ENCODE measurements at regions not wholly inside any gene's neighbourhood (a gene's known extent, or its start where the extent isn't known, plus 50 kb on each side); places are given as distances from the start of the nearest gene placed in this dataset.
A peak's percentile ranks its signal among the peaks of the same experiment; 100 is the strongest.
"Not testable (repeated sequence)": the region's sequence is repeated elsewhere in the genome, so short reads cannot be mapped to it uniquely, and the experiment has no call there.

DNA sequence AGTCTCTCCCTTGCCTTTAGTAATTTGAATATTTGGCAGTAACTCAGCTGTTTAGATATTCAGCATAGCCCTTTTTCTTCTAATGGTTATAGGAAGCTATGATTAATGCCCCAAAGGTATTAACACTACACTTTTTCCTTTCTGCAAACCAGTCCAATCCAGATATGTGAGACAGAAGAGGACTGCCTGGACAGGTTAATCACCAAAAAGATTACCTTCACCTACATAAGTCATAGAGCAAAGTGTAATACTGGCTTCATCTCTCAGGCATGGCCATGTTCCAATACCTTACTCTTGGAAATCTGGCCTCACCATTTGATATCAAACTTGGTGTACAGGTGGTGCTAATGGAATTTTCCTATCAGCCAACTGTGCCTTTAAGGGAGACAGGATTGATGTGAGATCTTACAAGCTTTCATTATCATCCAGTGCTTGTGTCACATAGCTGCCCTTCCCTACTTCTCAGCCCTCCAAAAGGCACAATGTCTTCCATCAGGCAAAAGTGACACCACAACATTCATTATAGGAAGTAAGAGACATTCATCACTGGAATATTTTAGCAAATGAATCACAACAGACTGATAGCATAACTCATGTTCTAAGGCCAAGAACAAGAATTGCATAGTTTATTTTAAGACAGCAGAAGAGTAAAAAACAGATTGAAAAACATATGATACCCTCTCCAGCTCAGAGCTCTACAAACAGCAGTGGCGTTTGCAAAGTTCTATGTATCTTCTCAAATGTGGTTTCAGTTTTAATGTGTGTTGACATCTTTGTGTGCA lies 91.2 kb upstream of the PAM start:
- 96 to 100% methylated on average over 1 of the region's 1 CpG for WGBS, 2 experiments
- Histone ChIP-seq H3K9me3 (ENCODE audit: control insufficient read depth, low read length) (no peaks in the 10 kb centered on the region), H3K4me1 (ENCODE audit: control insufficient read depth, insufficient read depth, low read length) (peaks cover 31% of the 10 kb centered on the region), H3K27ac (ENCODE audit: insufficient read depth, low read depth, low read length, poor library complexity, severe bottlenecking) (no peak overlapping the region), H3K36me3 (ENCODE audit: control insufficient read depth, insufficient read depth, low read length) (no peaks in the 10 kb centered on the region), H3K27me3 (ENCODE audit: control insufficient read depth, insufficient read depth, low read length, poor library complexity, severe bottlenecking) (no peaks in the 10 kb centered on the region), H3K4me3 (ENCODE audit: insufficient read depth, low read depth, low read length) (no peak overlapping the region)

DNA sequence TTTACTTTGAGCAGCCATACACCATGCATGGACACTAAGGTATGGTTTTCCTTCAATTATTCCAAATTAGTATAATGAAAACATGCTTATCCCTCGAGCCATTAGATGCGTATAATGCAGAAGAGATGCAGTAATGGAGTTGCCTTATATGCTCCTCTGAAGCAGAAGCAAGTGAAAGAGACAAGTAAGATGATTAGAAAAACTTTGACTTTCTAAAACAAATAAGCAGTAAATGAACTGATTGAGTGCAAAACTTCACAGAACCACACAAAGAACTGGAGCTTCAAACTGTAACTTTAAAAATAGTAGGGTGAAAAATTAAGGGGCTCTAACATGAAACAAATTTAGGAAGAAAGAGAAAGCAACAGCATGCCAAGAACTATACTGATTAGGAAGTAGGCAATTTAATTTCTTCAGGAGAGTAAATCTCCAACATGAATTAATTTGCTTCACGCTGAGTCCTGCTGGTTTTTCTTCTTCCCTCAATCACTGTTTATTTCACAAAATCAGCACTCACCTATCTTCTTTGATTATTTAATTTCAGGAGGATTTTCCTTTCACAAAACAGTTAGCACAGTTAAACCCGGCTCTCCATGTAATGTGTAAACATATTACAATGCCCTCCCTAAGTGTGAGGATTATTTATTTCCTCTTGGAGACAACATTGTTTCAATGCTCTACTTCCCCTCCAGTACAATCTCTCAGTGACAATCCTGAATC lies 90.3 kb upstream of the PAM start:
- WGBS, 2 experiments: 89 to 95% methylated on average over 4 of the region's 4 CpGs
- peaks cover 31% of the 10 kb centered on the region for H3K4me1 ChIP-seq (ENCODE audit: control insufficient read depth, insufficient read depth, low read length)
- H3K36me3 ChIP-seq (ENCODE audit: control insufficient read depth, insufficient read depth, low read length): no peaks in the 10 kb centered on the region
- H3K4me3 ChIP-seq (ENCODE audit: insufficient read depth, low read depth, low read length): no peak overlapping the region
- H3K9me3 ChIP-seq (ENCODE audit: control insufficient read depth, low read length): no peaks in the 10 kb centered on the region
- no peaks in the 10 kb centered on the region for H3K27me3 ChIP-seq (ENCODE audit: control insufficient read depth, insufficient read depth, low read length, poor library complexity, severe bottlenecking)
- no peak overlapping the region for H3K27ac ChIP-seq (ENCODE audit: insufficient read depth, low read depth, low read length, poor library complexity, severe bottlenecking)

DNA sequence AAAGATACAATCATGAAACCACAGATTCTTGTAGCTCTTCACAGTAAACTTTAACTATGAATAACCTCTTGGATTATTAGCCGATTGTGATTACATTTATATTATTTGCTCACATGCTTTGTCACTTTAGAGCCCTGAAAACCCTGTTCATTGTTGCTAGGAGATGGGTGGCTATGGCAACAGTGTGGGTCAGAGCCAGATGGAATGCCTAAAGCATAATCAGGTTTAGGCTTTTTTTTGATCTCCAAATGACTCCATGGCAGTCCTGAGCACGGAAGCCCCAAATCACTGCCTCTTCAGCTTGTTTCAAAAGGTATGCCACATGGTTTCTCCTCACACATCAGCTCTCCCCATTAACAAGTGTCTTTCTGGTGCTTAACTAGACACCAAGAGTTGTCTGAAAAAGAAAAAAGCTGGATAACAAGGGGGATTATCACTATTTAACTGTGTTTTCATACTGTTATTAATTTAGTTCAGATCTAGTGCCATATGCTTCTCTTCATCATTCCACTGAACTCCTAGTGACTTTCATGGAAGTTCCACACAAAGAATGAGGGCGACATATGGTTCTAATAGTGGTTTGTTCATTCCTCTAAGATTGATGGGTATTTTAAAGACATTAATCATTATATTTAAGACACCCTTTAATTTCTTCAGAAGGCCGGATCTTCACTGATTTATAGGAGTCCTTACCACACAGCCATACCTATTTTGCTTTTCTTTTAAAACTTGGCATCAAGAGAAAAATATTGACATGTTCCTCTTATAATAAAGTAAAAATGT lies 88.8 kb upstream of the PAM start:
- H3K36me3 ChIP-seq (ENCODE audit: control insufficient read depth, insufficient read depth, low read length): no peaks in the 10 kb centered on the region
- 42 to 65% methylated on average over 1 to 3 of the region's 4 CpGs for WGBS, 2 experiments

DNA sequence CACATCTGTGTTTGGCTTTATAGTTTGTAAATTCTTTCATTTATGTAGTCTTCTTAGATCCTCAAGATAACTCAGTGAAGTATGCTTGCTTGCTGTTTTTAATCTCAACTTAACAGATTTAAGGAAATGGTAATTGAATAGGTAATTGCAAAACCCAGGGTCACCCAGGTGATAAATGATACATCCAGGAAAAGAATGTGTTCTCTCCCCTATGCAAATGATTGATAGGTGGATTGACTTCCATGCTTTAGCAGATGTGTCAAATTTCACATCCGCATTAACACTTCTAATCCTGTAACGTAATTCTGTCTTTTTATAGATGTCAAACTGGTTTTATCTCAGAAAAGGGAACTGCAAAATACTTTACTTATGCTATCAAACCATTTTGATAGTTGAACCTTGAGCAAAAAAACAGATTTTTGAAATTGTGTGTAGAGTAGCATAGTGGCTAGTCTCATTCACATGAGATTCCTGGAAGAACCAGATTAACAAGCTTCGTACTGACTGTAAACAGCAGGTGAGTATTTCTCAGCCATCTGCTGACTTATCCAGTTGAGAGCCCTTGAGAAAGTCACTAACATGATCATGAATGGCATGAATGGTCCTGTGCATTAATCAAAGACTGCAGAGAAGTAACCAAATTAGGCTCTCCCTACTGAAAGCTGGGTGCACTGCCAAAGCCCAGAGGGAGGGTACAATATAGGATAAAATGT lies 86.7 kb upstream of the PAM start:
- H3K9me3 ChIP-seq (ENCODE audit: control insufficient read depth, low read length): no peaks in the 10 kb centered on the region
- peaks cover 31% of the 10 kb centered on the region for H3K4me1 ChIP-seq (ENCODE audit: control insufficient read depth, insufficient read depth, low read length)
- no peak overlapping the region for H3K4me3 ChIP-seq (ENCODE audit: insufficient read depth, low read depth, low read length)
- 78 to 81% methylated on average over 3 of the region's 3 CpGs for WGBS, 2 experiments
- H3K36me3 ChIP-seq (ENCODE audit: control insufficient read depth, insufficient read depth, low read length): no peaks in the 10 kb centered on the region
- H3K27me3 ChIP-seq (ENCODE audit: control insufficient read depth, insufficient read depth, low read length, poor library complexity, severe bottlenecking): no peaks in the 10 kb centered on the region
- no peak overlapping the region for H3K27ac ChIP-seq (ENCODE audit: insufficient read depth, low read depth, low read length, poor library complexity, severe bottlenecking)

More for the DNA sequence above, 88.8 kb upstream of the PAM start:
- Histone ChIP-seq H3K9me3 (ENCODE audit: control insufficient read depth, low read length) (no peaks in the 10 kb centered on the region), H3K27me3 (ENCODE audit: control insufficient read depth, insufficient read depth, low read length, poor library complexity, severe bottlenecking) (no peaks in the 10 kb centered on the region), H3K4me1 (ENCODE audit: control insufficient read depth, insufficient read depth, low read length) (peaks cover 31% of the 10 kb centered on the region), H3K27ac (ENCODE audit: insufficient read depth, low read depth, low read length, poor library complexity, severe bottlenecking) (peak overlapping the region; percentile 74), H3K4me3 (ENCODE audit: insufficient read depth, low read depth, low read length) (no peak overlapping the region)

DNA sequence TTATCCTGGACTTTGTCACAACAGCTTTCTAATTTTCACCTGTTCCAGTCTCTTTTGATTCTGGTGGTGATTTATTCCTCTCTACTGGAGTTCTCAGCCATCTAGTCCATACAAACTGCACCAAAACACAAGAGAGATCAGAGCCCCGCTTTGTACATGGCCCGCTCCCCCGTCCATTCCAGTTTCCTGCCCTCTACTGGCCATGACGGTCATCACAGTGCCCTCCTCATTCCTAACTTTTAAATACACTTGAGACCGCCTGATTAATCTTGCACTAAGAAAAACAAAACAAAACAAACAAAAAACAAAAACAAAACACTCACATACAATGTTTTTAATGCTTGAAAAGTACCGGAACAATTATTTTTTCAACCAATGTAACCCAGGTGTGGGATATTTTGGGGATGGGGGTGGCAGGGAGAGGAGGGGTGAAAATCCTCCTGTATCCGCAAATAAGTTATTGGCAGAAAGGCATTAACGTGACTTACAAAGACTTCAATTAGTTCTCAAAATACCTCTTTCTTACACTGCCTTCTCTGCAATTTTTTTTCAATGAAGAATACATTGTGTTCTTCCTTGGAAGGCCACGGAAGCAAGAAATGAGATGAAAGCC lies 84.8 kb upstream of the PAM start:
- WGBS, 2 experiments: 67 to 75% methylated on average over 7 to 9 of the region's 9 CpGs
- Histone ChIP-seq H3K9me3 (ENCODE audit: control insufficient read depth, low read length) (no peaks in the 10 kb centered on the region), H3K4me3 (ENCODE audit: insufficient read depth, low read depth, low read length) (peak overlapping the region; percentile 19), H3K4me1 (ENCODE audit: control insufficient read depth, insufficient read depth, low read length) (peaks cover 19% of the 10 kb centered on the region), H3K27ac (ENCODE audit: insufficient read depth, low read depth, low read length, poor library complexity, severe bottlenecking) (no peak overlapping the region), H3K27me3 (ENCODE audit: control insufficient read depth, insufficient read depth, low read length, poor library complexity, severe bottlenecking) (no peaks in the 10 kb centered on the region), H3K36me3 (ENCODE audit: control insufficient read depth, insufficient read depth, low read length) (no peaks in the 10 kb centered on the region)

DNA sequence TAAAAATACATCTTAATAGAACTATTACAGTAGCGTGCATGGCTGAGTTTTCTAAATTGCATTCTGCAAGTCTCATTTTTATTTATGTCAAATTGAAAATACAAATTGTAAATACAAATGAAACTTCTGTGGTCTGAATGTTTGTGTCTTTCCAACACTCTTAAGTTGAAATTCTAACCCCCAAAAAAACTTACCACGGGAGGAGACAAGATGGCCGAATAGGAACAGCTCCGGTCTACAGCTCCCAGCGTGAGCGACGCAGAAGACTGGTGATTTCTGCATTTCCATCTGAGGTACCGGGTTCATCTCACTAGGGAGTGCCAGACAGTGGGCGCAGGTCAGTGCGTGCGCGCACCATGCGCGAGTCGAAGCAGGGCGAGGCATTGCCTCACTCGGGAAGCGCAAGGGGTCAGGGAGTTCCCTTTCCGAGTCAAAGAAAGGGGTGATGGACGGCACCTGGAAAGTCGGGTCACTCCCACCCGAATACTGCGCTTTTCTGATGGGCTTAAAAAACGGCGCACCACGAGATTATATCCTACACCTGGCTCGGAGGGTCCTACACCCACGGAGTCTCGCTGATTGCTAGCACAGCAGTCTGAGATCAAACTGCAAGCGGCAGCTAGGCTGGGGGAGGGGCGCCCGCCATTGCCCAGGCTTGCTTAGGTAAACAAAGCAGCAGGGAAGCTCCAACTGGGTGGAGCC lies 83.9 kb upstream of the PAM start:
- Histone ChIP-seq H3K4me1 (ENCODE audit: control insufficient read depth, insufficient read depth, low read length) (peaks cover 12% of the 10 kb centered on the region), H3K4me3 (ENCODE audit: insufficient read depth, low read depth, low read length) (peak overlapping the region; percentile 19)
- not testable (repeated sequence) for H3K27ac ChIP-seq (ENCODE audit: insufficient read depth, low read depth, low read length, poor library complexity, severe bottlenecking); H3K9me3 ChIP-seq (ENCODE audit: control insufficient read depth, low read length); H3K27me3 ChIP-seq (ENCODE audit: control insufficient read depth, insufficient read depth, low read length, poor library complexity, severe bottlenecking); H3K36me3 ChIP-seq (ENCODE audit: control insufficient read depth, insufficient read depth, low read length)
- 48% methylated on average over 31 of the region's 32 CpGs for WGBS, 2 experiments

DNA sequence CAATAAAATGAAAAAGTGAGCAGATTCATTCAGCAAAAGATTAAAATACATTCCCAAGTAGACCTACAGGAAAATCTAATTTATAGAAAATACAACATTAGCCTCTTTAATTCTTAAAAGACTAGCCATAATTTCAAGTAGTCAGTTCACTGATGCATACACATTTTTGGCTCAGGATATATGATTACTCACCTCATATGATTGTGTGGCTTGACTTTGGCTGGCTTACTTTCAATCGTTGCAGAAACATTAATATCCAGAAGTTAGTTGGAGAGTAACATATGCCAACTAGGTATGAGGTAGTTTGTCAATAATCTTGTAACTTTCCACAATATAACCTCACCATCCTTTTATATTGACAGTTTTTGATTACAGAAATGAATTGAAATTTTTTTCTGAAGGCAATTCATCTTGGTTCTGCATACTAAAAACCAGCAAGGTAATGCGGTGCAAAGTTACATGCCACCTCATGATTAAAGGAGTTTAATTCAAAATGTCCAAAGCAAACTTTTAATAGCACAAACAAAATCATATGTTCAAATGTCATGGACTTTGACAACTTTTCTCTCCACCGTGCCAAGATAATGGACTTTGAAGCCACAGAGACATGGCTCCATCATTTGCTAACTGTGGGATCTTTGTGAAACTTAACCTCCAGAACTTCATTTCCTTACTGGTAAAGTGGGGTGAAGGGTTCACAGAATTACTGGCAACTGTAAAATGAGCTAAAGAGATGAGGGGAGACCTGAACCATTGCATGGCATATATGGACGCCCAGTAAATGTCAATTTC lies 76.6 kb upstream of the PAM start:
- 95 to 96% methylated on average over 2 to 4 of the region's 4 CpGs for WGBS, 2 experiments
- Histone ChIP-seq H3K36me3 (ENCODE audit: control insufficient read depth, insufficient read depth, low read length) (no peaks in the 10 kb centered on the region), H3K27ac (ENCODE audit: insufficient read depth, low read depth, low read length, poor library complexity, severe bottlenecking) (no peak overlapping the region), H3K4me1 (ENCODE audit: control insufficient read depth, insufficient read depth, low read length) (no peaks in the 10 kb centered on the region), H3K4me3 (ENCODE audit: insufficient read depth, low read depth, low read length) (no peak overlapping the region), H3K27me3 (ENCODE audit: control insufficient read depth, insufficient read depth, low read length, poor library complexity, severe bottlenecking) (no peaks in the 10 kb centered on the region), H3K9me3 (ENCODE audit: control insufficient read depth, low read length) (no peaks in the 10 kb centered on the region)

DNA sequence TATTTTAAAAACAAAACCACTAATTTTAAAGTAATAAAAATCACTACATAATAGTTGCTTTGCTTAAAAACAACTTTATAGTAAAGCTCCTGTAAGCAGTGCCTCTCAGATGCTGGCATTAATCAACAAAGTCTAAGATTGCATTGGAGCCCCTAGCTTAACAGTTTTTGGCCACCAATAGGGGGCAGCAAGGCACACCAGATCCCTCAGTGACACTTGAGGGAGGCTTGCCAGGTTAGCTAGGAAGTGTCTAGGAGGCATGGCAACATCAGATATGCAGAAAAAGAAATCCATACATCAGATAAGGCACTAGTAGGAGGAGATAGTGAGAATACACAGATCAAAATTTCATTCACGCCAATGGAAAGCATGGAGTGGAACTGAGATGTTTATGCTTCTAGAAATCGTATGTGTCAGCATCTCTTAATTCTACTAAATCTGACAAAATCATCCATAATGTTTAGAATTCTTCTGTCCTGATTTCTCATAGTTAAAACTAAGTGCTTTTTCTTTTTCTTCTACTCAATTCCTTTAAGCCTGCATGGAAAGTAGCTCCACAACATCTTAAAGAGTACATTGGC lies 73.6 kb upstream of the PAM start:
- Histone ChIP-seq H3K4me1 (ENCODE audit: control insufficient read depth, insufficient read depth, low read length) (no peaks in the 10 kb centered on the region), H3K27ac (ENCODE audit: insufficient read depth, low read depth, low read length, poor library complexity, severe bottlenecking) (no peak overlapping the region), H3K9me3 (ENCODE audit: control insufficient read depth, low read length) (no peaks in the 10 kb centered on the region), H3K36me3 (ENCODE audit: control insufficient read depth, insufficient read depth, low read length) (no peaks in the 10 kb centered on the region), H3K4me3 (ENCODE audit: insufficient read depth, low read depth, low read length) (no peak overlapping the region), H3K27me3 (ENCODE audit: control insufficient read depth, insufficient read depth, low read length, poor library complexity, severe bottlenecking) (no peaks in the 10 kb centered on the region)
- WGBS, 2 experiments: 74 to 100% methylated on average over 1 to 2 of the region's 2 CpGs
